DMS 273 treated with DMSO at 0.1 percent for 48 hours (cell line): ENCODE measurements at regions not wholly inside any gene's neighbourhood (a gene's known extent, or its start where the extent isn't known, plus 50 kb on each side); places are given as distances from the start of the nearest gene placed in this dataset.
"Not testable (repeated sequence)": the region's sequence is repeated elsewhere in the genome, so short reads cannot be mapped to it uniquely, and the experiment has no call there.

ENCODE experiments used
- DNase-seq: peaks from one replicate; lab custom pipeline; 2025; lab: John Stamatoyannopoulos, UW

- no peak for DNase-seq
Observed at GRCh38 chr3:163185721-163186350, 1689.2 kb downstream of the OTOL1 start.

- DNase-seq, result no peak
Observed at GRCh38 chr3:163175970-163176369, 1679.4 kb downstream of the OTOL1 start.

- DNase-seq, result not testable (repeated sequence)
Observed at GRCh38 chr3:163172513-163172912, 1675.9 kb downstream of the OTOL1 start.

GRCh38 chr3:163166197-163166596, 1669.6 kb downstream of the OTOL1 start:
- no peak for DNase-seq

GRCh38 chr3:163159306-163159705, 1662.7 kb downstream of the OTOL1 start:
- DNase-seq, result no peak

GRCh38 chr3:163139600-163139999, 1643.0 kb downstream of the OTOL1 start:
- no peak for DNase-seq

GRCh38 chr3:163138258-163138657, 1641.7 kb downstream of the OTOL1 start:
- no peak for DNase-seq

- DNase-seq, result no peak
Observed at GRCh38 chr3:163132111-163132510, 1635.5 kb downstream of the OTOL1 start.

GRCh38 chr3:163129287-163129686, 1632.7 kb downstream of the OTOL1 start:
- no peak for DNase-seq

- DNase-seq, result no peak
Observed at GRCh38 chr3:163126115-163126514, 1629.5 kb downstream of the OTOL1 start.
